HCT116 (cell line): ENCODE measurements at regions not wholly inside any gene's neighbourhood (a gene's known extent, or its start where the extent isn't known, plus 50 kb on each side); places are given as distances from the start of the nearest gene placed in this dataset.

Experiments
- ATAC-seq: fragments of 200-7000 bp; cut with Tn5 transposase; 2 replicates; pipeline ENCODE4 v1.9.1; 2020; ENCODE audit warnings: mild to moderate bottlenecking, moderate library complexity
- BruUV-seq: library from RNA; stranded (reverse); fragments of 400-500 nt; replicated peaks from 2 replicates; lab custom pipeline; 2021; lab: Mats Ljungman, UMichigan
- CTCF ChIA-PET: fragments of 300-600 bp; sonication (Branson Sonifier 250); formaldehyde crosslinking; loops from one replicate; lab custom pipeline; 2021; ENCODE audit warnings: antibody characterized with exemption; lab: Charles Lee
- POLR2A ChIA-PET: fragments of 300-600, 350-600 bp; sonication (Branson Sonifier 250); formaldehyde crosslinking; loops from one replicate; lab custom pipeline; 2021; ENCODE audit warnings: antibody characterized with exemption; lab: Charles Lee
- RAD21 ChIA-PET, 2 experiments: fragments of 300-600 bp; sonication (Branson Sonifier 250); formaldehyde crosslinking; loops; one replicate each; lab custom pipeline; 2023; ENCODE audit warnings: low total read pairs in 2 of 2; ENCODE audit not compliant: uncharacterized antibody in 2 of 2, unreplicated experiment in 2 of 2, low non-redundant PET in 1 of 2; lab: Charles Lee
- DNase-seq: peaks from one replicate; pipeline ENCODE4 v3.0.0-alpha.2; 2010; ENCODE audit warnings: low read depth, low spot score
- H2AFZ ChIP-seq: fragments of 200-600 bp; shearing (Covaris generic), sonication (generic); 2 replicates; pipeline ENCODE4 v1.6.1; 2017; ENCODE audit warnings: low read depth, mixed run types, mixed read lengths, antibody characterized with exemption, low read length; ENCODE audit not compliant: poor library complexity, severe bottlenecking
- H3K27ac ChIP-seq: 2 replicates; pipeline ENCODE4 v1.5.1; 2012; ENCODE audit warnings: low read depth, low read length
- H3K27me3 ChIP-seq: fragments of 200-600 bp; sonication (generic); 2 replicates; pipeline ENCODE4 v1.6.1; 2016; ENCODE audit warnings: mixed run types, low read length, mixed read lengths; ENCODE audit not compliant: insufficient read depth
- H3K36me3 ChIP-seq, 2 experiments: fragments of 200-500 bp in 1 of 2; fragments of 200-600 bp in 1 of 2; sonication (Bioruptor generic) in 1 of 2; sonication (generic) in 1 of 2; 2 replicates each; pipeline versions ENCODE4 v1.5.1 to v1.6.1; 2014 to 2016; ENCODE audit warnings: low read length in 2 of 2, inconsistent platforms in 1 of 2, mixed read lengths in 1 of 2, mixed run types in 1 of 2; ENCODE audit not compliant: insufficient read depth in 2 of 2, control insufficient read depth in 1 of 2
- H3K4me1 ChIP-seq, 2 experiments: fragments of 200-600 bp in 1 of 2; sonication (generic) in 1 of 2; 2 replicates each; pipeline versions ENCODE4 v1.5.1 to v1.6.1; 2012 to 2017; ENCODE audit warnings: low read length in 2 of 2, inconsistent platforms in 1 of 2, mild to moderate bottlenecking in 1 of 2, mixed read lengths in 1 of 2, mixed run types in 1 of 2, moderate library complexity in 1 of 2; ENCODE audit not compliant: insufficient read depth in 2 of 2, control insufficient read depth in 1 of 2
- H3K4me2 ChIP-seq: fragments of 200-600 bp; sonication (generic); 2 replicates; pipeline ENCODE4 v1.6.1; 2017; ENCODE audit warnings: mixed run types, low read length, mixed read lengths
- H3K4me3 ChIP-seq, 2 experiments: fragments of 200-600 bp in 1 of 2; sonication (generic) in 1 of 2; replicated peaks in 1 of 2; 2 replicates each; pipeline ENCODE4 v1.5.1; 2011 to 2016; ENCODE audit warnings: low read length in 2 of 2, control low read depth in 1 of 2, low read depth in 1 of 2, mild to moderate bottlenecking in 1 of 2, mixed read lengths in 1 of 2, mixed run types in 1 of 2
- H3K79me2 ChIP-seq: fragments of 200-600 bp; sonication (generic); 2 replicates; pipeline ENCODE4 v1.6.1; 2017; ENCODE audit warnings: mild to moderate bottlenecking, mixed run types, low read length, moderate library complexity, mixed read lengths; ENCODE audit not compliant: insufficient read depth
- H3K9ac ChIP-seq: fragments of 200-600 bp; sonication (generic); 2 replicates; pipeline ENCODE4 v1.6.1; 2016; ENCODE audit warnings: low read length, mixed read lengths
- H3K9me2 ChIP-seq: fragments of 200-600 bp; sonication (generic), shearing (Covaris generic); 2 replicates; pipeline ENCODE4 v1.6.1; 2017; ENCODE audit warnings: mixed run types, mild to moderate bottlenecking, moderate library complexity; ENCODE audit not compliant: insufficient read depth
- H3K9me3 ChIP-seq, 2 experiments: fragments of 200-500 bp in 1 of 2; fragments of 200-600 bp in 1 of 2; sonication (Bioruptor generic) in 1 of 2; sonication (generic) in 1 of 2; 2 replicates each; pipeline ENCODE4 v1.6.1; 2014 to 2017; ENCODE audit warnings: low read length in 2 of 2, mixed read lengths in 2 of 2, inconsistent platforms in 1 of 2, low read depth in 1 of 2, mild to moderate bottlenecking in 1 of 2, mixed run types in 1 of 2, moderate library complexity in 1 of 2; ENCODE audit not compliant: control insufficient read depth in 1 of 2, insufficient read depth in 1 of 2
- H4K20me1 ChIP-seq: fragments of 200-600 bp; sonication (generic), shearing (Covaris generic); 2 replicates; pipeline ENCODE4 v1.6.1; 2017; ENCODE audit warnings: mixed run types, mild to moderate bottlenecking, moderate library complexity; ENCODE audit not compliant: insufficient read depth
- CTCF ChIP-seq, 3 experiments: fragments of 200-600 bp in 1 of 3; sonication (generic) in 1 of 3; IDR thresholded peaks in 2 of 3; conservative IDR thresholded peaks in 1 of 3; 2 replicates each; pipeline ENCODE4 v1.5.1; 2012 to 2017; ENCODE audit warnings: low read depth in 2 of 3, low read length in 2 of 3, antibody characterized with exemption in 1 of 3, borderline replicate concordance in 1 of 3, control low read depth in 1 of 3, mild to moderate bottlenecking in 1 of 3, mixed read lengths in 1 of 3, mixed run types in 1 of 3, moderate library complexity in 1 of 3; ENCODE audit not compliant: insufficient read depth in 1 of 3
- SIN3A ChIP-seq: IDR thresholded peaks from 2 replicates; pipeline ENCODE4 v1.6.1; 2012; ENCODE audit warnings: low read depth
- TCF7L2 ChIP-seq: IDR thresholded peaks from 2 replicates; pipeline ENCODE4 v1.7.0; 2011; ENCODE audit warnings: borderline replicate concordance, inconsistent platforms; ENCODE audit not compliant: insufficient read depth, insufficient read length; ENCODE audit errors: extremely low read depth
- YY1 ChIP-seq: IDR thresholded peaks from 2 replicates; pipeline ENCODE4 v1.6.1; 2011; ENCODE audit warnings: low read length, low read depth, moderate library complexity, mild to moderate bottlenecking; ENCODE audit not compliant: insufficient replicate concordance; ENCODE audit errors: extremely low read depth
- ZNF274 ChIP-seq: fragments of 200-500 bp; sonication (Bioruptor generic); IDR thresholded peaks from 2 replicates; pipeline ENCODE4 v1.6.1; 2014; ENCODE audit warnings: mild to moderate bottlenecking, low read depth, low read length, inconsistent platforms
- intact Hi-C: fragments of 100-400 bp; cut with micrococcal nuclease; formaldehyde crosslinking; loops from 2 replicates; pipeline ENCODE4 v1.10.0; 2022

- no peak overlapping the region for H3K4me2 ChIP-seq
- H3K79me2 ChIP-seq: no peaks in the 10 kb centered on the region
- H3K9ac ChIP-seq: no peak overlapping the region
- no peaks in the 10 kb centered on the region for H3K36me3 ChIP-seq
- TF ChIP-seq TCF7L2 (no peak), YY1 (no peak), SIN3A (no peak)
- CTCF ChIA-PET: no interaction called here
- H2AFZ ChIP-seq: no peak overlapping the region
- RAD21 ChIA-PET: no interaction called here
- POLR2A ChIA-PET: no interaction called here
- H3K4me1 ChIP-seq: no peaks in the 10 kb centered on the region
- H3K9me2 ChIP-seq: no peaks in the 10 kb centered on the region
- no peaks in the 10 kb centered on the region for H3K9me3 ChIP-seq
- H3K27ac ChIP-seq: no peak overlapping the region
- no TSS peak for BruUV-seq
- no peaks in the 10 kb centered on the region for H4K20me1 ChIP-seq
- H3K27me3 ChIP-seq: peaks cover 17% of the 10 kb centered on the region; the same call in 1 of the 2 replicates
- ATAC-seq (no peak), DNase-seq (no peak)
- no peak overlapping the region for H3K4me3 ChIP-seq
- intact Hi-C loops: no loop called here
These were observed 575.6 kb downstream of the DIAPH3 start for GRCh38 chr13:59587971-59588716.

DNA sequence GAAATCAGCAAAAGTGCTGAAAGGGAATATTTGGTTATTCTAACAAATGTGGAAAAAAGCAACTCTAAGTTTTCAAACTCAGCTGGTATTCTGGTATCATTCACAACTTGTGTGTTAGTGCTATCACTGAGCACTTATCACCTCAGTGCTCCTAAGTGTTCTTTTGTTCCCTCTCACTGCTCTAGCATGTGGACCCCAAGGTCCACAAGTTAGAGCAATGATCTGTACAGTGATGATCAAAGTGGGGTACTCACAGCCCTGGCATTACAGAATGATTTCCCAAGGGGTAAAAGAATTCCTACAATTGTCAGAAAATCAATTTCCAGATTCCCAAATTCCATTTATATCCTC lies 575.0 kb downstream of the DIAPH3 start:
- H3K27me3 ChIP-seq: peaks cover 17% of the 10 kb centered on the region; the same call in 1 of the 2 replicates
- H3K4me2 ChIP-seq: no peak overlapping the region

More for the DNA sequence above, 575.0 kb downstream of the DIAPH3 start:
- no peaks in the 10 kb centered on the region for H3K9me3 ChIP-seq
- intact Hi-C loops: no loop called here
- H3K9me2 ChIP-seq: no peaks in the 10 kb centered on the region
- ChIA-PET CTCF (no interaction called here), POLR2A (no interaction called here), RAD21 (no interaction called here)
- H3K4me3 ChIP-seq: no peak overlapping the region
- no peak for ATAC-seq
- no peak for TF ChIP-seq ZNF274
- TF ChIP-seq CTCF (IDR thresholded peaks at IDR 0.05 in 2 of 3, conservative IDR thresholded peaks at IDR 0.05 in 1 of 3; ENCODE audit: borderline replicate concordance in 1 of 3, insufficient read depth in 1 of 3, low read depth in 2 of 3, low read length in 2 of 3): no peak
- H3K27ac ChIP-seq: no peak overlapping the region
- H3K79me2 ChIP-seq: no peaks in the 10 kb centered on the region
- BruUV-seq: no TSS peak
- no peak for DNase-seq
- no peaks in the 10 kb centered on the region for H4K20me1 ChIP-seq
- no peaks in the 10 kb centered on the region for H3K36me3 ChIP-seq
- H2AFZ ChIP-seq: no peak overlapping the region
- no peak overlapping the region for H3K9ac ChIP-seq
- H3K4me1 ChIP-seq: no peaks in the 10 kb centered on the region
